DMS 273 (cell line): ENCODE measurements at regions not wholly inside any gene's neighbourhood (a gene's known extent, or its start where the extent isn't known, plus 50 kb on each side); places are given as distances from the start of the nearest gene placed in this dataset.
"Not testable (repeated sequence)": the region's sequence is repeated elsewhere in the genome, so short reads cannot be mapped to it uniquely, and the experiment has no call there.

Source experiments
- DNase-seq: peaks from one replicate; lab custom pipeline; 2025; ENCODE audit not compliant: unreplicated experiment; lab: John Stamatoyannopoulos, UW

- no peak for DNase-seq
Measured at GRCh38 chr15:87753539-87753938, 503.0 kb downstream of the NTRK3 start.

DNA sequence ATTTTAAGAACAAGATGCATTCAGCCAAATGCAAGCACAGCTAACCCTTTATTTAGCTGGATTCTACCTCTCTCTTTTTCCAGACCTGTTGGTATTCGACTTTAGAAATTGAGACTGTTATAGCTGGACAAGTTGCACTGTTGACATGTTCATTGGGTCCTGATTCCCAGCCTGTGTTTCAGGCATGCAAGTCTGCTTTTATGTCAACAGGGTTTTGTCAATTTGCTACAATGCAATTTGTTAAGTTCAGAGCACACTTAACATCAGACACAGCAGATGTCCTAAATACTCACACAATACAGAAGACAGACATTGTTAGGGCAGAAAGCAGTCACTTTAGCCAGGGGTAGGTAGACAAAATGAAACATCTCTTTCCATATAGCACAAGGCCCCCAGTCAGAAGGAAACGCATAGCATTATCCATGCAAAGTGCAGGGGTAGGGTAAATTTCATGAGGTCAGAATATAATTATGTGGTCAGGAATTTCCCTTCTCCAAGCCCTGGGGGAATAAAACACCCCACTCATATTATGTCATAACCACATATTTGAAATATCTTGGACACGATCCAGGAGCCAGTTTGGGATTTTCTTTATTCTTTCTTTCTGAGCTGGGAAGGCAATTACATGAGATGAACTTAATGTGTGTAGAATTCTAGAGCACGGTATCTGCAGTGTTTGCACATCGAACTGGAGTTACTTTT is 504.1 kb downstream of the NTRK3 start:
- DNase-seq, result peak; percentile 12

DNA sequence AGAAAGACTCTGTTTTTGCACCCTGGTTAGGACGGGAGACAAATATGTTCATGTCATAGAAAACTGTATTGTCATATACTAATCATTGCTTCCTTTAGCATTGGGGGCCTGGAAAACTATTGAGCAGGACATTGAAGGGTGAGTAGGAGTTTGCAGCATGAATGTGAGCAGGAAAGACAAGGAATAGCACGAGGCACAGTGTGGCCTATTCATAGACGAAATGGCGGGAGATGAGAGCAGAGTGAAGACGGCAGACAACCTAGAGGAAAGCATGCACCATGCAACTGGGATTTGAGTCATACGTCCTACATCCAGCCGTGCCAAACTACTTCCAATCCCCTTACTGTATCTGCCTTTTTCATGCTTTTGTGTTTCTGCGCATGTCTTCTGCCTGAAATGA is 508.1 kb downstream of the NTRK3 start:
- no peak for DNase-seq

DNA sequence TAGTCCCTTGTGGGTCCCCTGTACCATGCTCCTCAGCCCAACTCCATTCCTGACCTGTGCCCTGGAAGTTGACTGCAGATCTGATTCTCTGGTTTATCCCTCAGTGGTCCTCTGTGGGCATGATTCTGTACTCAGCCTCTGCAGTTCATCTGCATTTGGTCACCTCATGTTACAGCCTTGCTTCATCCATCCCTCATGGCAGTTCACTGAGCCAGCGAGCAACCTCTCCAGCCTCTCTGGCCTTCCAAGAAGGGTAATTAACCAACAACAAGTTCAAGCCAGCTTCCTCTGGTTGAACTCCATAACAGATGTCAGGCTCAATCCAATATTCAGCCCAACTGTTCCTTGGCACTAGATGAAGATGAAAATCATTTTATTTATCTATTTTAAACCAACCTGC is 509.5 kb downstream of the NTRK3 start:
- DNase-seq, result peak; percentile 46

- no peak for DNase-seq
Measured at GRCh38 chr15:87746333-87746732, 510.2 kb downstream of the NTRK3 start.

DNA sequence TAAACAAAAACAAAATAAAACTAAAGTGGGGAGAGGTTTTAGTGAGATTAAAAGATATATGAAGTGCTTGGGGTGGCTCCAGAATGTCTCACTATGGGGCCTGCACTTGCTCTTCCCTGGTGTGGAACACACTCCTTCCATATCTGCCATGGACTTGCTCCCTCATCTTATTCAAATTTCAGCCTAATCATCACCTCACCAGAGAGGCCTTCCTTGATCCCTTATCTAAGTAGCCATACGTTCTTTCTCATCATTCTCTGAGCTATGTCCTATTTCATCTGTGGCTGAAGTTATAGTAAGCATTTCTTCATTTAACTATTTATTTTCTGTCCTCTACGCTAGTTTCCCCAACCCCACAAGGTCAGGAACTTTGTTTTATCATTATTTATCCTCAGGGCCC is 511.7 kb downstream of the NTRK3 start:
- DNase-seq, result no peak

GRCh38 chr15:87743562-87743961 is 513.0 kb downstream of the NTRK3 start:
- no peak for DNase-seq

DNA sequence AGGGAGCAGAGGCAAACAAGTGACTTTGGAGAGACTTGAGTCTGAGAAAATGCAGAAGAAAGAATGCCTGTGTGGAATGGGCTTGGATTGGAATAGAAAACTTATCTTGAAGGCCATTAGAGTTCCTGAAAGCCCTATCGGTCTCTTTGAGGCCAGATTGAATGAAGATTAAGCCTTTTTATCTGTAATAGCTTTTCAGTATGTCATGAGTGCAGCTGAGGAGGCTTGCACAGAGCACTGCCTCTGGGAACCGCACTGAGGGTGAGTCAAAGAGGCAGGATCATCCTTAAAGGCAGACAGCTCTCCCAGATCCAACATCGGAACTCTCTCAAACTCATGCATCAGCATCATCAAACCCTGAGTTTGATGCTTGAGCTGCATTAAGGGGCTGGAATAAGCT is 515.2 kb downstream of the NTRK3 start:
- DNase-seq, result no peak

DNA sequence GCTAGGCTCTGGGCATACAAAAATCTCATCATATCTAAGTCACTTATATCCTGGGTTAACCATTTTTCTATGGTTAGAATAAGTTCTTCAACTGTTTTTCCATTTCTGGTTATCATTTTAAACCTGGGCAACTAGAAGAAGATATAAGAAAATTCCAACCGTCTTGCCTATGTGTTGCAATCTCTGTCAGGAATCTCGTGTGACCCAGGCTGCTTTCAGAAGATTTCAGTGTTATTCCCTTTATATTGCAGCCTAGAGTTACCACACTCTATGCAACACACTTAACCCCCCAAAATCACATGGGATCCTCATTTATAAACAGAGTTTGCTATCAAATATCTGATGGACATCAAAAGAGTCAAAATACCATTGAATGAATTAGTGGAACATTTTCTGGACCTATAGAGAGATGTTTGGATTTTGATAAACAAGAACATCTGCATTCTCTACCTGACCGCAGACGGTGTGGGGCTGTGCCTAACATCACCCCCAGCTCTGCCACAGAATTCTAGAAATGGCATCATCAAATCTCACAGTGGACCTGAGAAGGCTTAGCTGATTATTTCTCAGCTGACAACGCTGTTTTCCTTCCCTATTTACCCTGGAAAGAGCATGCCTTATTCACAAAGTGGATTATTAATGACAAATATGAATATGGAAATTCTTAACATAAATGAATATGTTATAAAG is 515.7 kb downstream of the NTRK3 start:
- DNase-seq, result no peak

DNA sequence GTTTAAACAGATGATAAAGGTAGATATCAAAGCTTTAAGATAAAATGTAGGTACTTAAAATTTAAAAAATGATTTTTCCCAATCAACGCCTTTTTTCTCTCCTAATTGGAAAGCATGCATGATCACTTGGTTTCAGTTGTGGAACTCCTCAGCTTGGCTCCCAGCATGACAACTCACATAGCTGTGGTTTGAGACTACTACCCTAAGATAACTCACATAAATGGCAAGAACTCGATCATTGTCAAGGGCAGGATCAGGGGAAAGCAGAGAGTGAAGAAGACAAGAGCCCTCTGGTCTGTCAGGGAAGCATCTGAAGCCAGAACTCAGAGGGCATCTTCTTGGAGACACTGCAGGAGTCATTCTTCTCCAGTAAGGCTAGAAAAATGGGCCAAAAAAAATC is 516.7 kb downstream of the NTRK3 start:
- no peak for DNase-seq

DNA sequence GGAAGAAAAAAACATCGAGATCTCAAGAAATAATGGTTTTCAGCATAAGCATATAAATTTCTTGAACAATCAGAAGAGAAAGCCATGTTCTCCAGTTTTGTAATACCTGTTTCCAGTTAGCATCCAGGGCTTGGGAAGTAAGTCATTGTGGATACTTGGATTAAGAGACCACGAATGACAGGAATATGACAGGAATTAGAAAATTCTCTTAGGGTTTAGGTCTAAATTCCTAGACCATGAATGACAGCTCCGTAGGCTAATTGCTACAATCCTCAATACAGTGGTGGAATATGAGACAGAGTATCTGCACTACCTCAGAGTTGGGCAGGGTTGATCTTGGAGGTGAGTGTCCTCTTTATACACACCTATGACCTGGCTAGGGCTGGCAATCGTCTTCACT is 517.5 kb downstream of the NTRK3 start:
- no peak for DNase-seq

DNA sequence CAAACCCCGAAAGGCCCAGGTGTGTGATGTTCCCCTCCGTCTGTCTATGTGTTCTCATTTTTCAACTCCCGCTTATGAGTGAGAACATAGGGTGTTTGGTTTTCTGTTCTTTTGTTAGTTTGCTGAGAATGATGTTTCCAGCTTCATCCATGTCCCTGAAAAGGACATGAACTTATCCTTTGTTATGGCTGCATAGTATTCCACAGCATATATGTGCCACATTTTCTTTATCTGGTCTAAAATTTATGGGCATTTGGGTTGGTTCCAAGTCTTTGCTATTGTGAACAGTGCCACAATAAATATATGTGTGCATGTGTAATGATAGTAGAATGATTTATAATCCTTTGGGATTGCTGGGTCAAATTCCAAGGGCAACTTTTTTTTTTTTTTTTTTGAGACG is 519.1 kb downstream of the NTRK3 start:
- DNase-seq, result not testable (repeated sequence)

DNA sequence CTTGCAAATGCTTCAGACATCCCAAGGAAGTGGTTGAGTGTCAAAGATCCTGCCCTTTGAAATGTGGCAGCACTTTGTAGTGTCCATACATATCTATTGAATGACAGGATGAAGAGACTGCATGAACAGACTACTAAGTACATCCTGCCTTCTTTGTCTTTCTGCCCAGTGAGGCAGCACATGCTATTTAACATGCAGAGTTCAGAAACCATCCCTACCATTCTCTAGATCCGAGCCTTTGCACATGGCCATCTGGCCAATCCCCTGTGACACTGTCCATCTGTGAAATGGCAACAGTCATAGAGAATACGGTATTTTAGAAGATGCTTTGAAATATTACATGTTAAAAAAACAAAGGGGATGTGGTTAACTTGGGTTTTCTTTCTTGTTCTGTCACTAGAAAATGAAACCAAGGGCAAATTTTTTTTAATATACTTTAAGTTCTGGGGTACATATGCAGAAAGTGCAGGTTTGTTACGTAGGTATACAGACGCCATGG is 519.6 kb downstream of the NTRK3 start:
- DNase-seq, result no peak

GRCh38 chr15:87736401-87736800 is 520.1 kb downstream of the NTRK3 start:
- no peak for DNase-seq

- DNase-seq, result no peak
Measured at GRCh38 chr15:87735522-87735921, 521.0 kb downstream of the NTRK3 start.

GRCh38 chr15:87734571-87735373 is 521.8 kb downstream of the NTRK3 start:
- DNase-seq, result no peak

DNA sequence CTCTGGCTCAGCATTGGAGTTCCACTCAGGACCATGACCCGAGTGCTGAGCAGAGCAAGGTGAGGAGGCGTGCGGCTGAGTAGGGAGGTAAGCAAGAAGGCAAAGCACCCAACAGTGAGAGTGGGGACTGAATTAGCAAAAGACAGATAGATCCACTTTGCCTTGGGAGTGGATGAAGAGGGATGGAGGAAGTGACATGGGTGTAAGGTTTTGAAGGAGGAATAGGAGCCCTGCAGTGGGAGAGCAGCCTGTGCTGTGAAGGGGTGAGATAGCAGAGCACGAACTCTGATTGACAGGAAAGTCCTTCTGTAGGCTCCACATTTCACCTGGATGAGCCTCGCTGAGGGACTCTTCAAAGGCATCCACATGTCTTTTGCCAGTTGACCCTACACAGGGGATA is 522.6 kb downstream of the NTRK3 start:
- no peak for DNase-seq

DNA sequence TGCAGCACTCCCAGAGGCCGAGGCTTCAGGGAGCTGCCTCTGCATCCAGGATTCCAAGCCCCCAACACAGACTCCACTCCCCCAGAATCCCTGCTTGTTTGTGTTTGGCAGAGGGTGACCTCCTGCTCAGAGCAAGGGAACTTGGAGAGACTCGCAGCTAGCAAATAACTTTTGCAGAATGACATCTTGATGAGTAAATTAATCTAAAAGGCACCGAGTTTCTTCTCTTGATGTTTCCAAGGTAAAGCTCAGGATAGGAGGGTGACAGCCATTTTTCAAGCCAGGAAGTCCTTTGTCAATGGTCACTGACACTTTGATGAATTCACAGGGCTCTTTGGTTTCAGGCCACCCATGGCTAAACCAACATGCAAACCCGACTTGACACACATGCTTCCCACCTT is 523.0 kb downstream of the NTRK3 start:
- DNase-seq, result no peak

GRCh38 chr15:87732976-87733375 is 523.6 kb downstream of the NTRK3 start:
- no peak for DNase-seq

DNA sequence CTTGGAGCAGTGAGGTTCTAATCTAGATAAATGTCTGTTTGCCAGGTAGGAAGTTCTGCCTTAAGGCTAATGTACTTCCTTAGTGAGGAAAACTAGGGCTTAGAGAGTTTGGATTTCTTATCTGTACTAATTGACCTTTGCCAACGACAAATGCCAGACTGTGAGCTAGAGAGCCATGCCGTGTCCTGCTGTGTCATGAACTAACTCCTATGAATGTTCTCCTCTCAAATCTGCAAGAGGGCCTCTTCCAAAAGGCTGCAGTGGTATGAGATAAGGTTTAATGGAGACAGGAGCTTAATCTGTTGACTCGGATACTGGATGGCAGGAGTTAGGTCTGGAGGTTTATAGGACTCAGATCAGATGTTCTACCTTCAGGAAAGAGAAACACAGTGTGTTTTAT is 524.9 kb downstream of the NTRK3 start:
- DNase-seq, result no peak

- no peak for DNase-seq
Measured at GRCh38 chr15:87730706-87731105, 525.8 kb downstream of the NTRK3 start.

DNA sequence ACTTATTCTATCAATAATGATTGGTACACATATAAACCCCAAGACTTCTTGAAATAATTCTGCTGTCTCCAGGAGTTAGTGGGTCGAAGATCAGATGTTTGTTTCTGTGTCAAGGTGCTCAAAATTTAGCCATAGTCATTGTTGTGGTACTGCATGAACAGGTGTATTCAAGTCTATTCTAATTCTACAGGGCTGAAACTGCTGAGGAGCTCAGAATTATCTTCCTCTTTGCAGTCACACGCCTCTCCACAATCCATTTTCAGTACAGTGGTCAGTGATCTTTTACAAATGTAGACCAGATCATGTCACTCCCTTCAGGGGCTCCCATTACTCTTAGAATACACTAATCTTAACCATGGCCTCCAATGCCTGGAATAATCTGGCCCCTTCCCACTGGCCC is 527.5 kb downstream of the NTRK3 start:
- no peak for DNase-seq
